ENCODE measurements at regions not wholly inside any gene's neighbourhood (a gene's known extent, or its start where the extent isn't known, plus 50 kb on each side); places are given as distances from the start of the nearest gene placed in this dataset.
A peak's percentile ranks its signal among the peaks of the same experiment; 100 is the strongest.

- no peaks in the 10 kb centered on the region for H3K36me3 ChIP-seq
- no peaks in the 10 kb centered on the region for H3K27me3 ChIP-seq (replicated peaks; ENCODE audit: insufficient read depth)
- TF ChIP-seq CTCF (IDR thresholded peaks at IDR 0.05) = no peak
- no peak for DNase-seq (ENCODE audit: low spot score)
- H3K4me1 ChIP-seq (ENCODE audit: control insufficient read depth in 1 of 2, low read depth in 2 of 2) = peaks cover 14 to 49% of the 10 kb centered on the region in 2 donors
- H3K27ac ChIP-seq = no peak overlapping the region
- H3K9me3 ChIP-seq = no peaks in the 10 kb centered on the region
- no peak overlapping the region for H3K4me3 ChIP-seq
- ATAC-seq (ENCODE audit: insufficient number of reproducible peaks, low FRiP score, low read depth) = no peak
Measured at GRCh38 chr13:74067818-74068217, 66.4 kb downstream of the KLF12 start.

GRCh38 chr13:74066937-74067336 is 67.3 kb downstream of the KLF12 start:
- Histone ChIP-seq H3K27me3 (replicated peaks; ENCODE audit: insufficient read depth) (no peaks in the 10 kb centered on the region), H3K4me1 (ENCODE audit: control insufficient read depth in 1 of 2, low read depth in 2 of 2) (peaks cover 19 to 56% of the 10 kb centered on the region in 2 donors), H3K4me3 (no peak overlapping the region), H3K9me3 (no peaks in the 10 kb centered on the region), H3K27ac (peak overlapping the region in 1 of 2 donors; percentile 45), H3K36me3 (no peaks in the 10 kb centered on the region)
- DNase-seq (ENCODE audit: low spot score) (no peak), ATAC-seq (ENCODE audit: insufficient number of reproducible peaks, low FRiP score, low read depth) (no peak)
- TF ChIP-seq CTCF (IDR thresholded peaks at IDR 0.05) = no peak

- no peak for TF ChIP-seq CTCF (IDR thresholded peaks at IDR 0.05)
- ATAC-seq (ENCODE audit: insufficient number of reproducible peaks, low FRiP score, low read depth) = no peak
- no peak for DNase-seq (ENCODE audit: low spot score)
- Histone ChIP-seq H3K9me3 (no peaks in the 10 kb centered on the region), H3K27ac (no peak overlapping the region), H3K36me3 (no peaks in the 10 kb centered on the region), H3K27me3 (replicated peaks; ENCODE audit: insufficient read depth) (no peaks in the 10 kb centered on the region), H3K4me3 (no peak overlapping the region), H3K4me1 (ENCODE audit: control insufficient read depth in 1 of 2, low read depth in 2 of 2) (peaks cover 24 to 67% of the 10 kb centered on the region in 2 donors)
Measured at GRCh38 chr13:74064805-74065312, 69.3 kb downstream of the KLF12 start.

GRCh38 chr13:74063533-74064100 is 70.6 kb downstream of the KLF12 start:
- Histone ChIP-seq H3K4me3 (peak overlapping the region; percentile 53), H3K9me3 (no peaks in the 10 kb centered on the region), H3K27ac (peak overlapping the region; percentile 74 to 75), H3K36me3 (no peaks in the 10 kb centered on the region), H3K4me1 (ENCODE audit: control insufficient read depth in 1 of 2, low read depth in 2 of 2) (peaks cover 24 to 79% of the 10 kb centered on the region in 2 donors), H3K27me3 (replicated peaks; ENCODE audit: insufficient read depth) (no peaks in the 10 kb centered on the region)
- DNase-seq (ENCODE audit: low spot score) (no peak), ATAC-seq (ENCODE audit: insufficient number of reproducible peaks, low FRiP score, low read depth) (no peak)
- no peak for TF ChIP-seq CTCF (IDR thresholded peaks at IDR 0.05)

GRCh38 chr13:74062933-74063332 is 71.3 kb downstream of the KLF12 start:
- Histone ChIP-seq H3K4me3 (peak overlapping the region; percentile 53), H3K27ac (peak overlapping the region; percentile 74 to 75), H3K27me3 (replicated peaks; ENCODE audit: insufficient read depth) (no peaks in the 10 kb centered on the region), H3K9me3 (no peaks in the 10 kb centered on the region), H3K4me1 (ENCODE audit: control insufficient read depth in 1 of 2, low read depth in 2 of 2) (peaks cover 21 to 79% of the 10 kb centered on the region in 2 donors), H3K36me3 (no peaks in the 10 kb centered on the region)
- ATAC-seq (ENCODE audit: insufficient number of reproducible peaks, low FRiP score, low read depth) (peak; percentile 92), DNase-seq (ENCODE audit: low spot score) (peak; percentile 27)
- no peak for TF ChIP-seq CTCF (IDR thresholded peaks at IDR 0.05)
